HepG2 (cell line): ENCODE measurements at regions not wholly inside any gene's neighbourhood (a gene's known extent, or its start where the extent isn't known, plus 50 kb on each side); places are given as distances from the start of the nearest gene placed in this dataset.

Source experiments
- ATAC-seq: fragments of 200-7000 bp; cut with Tn5 transposase; 3 replicates; pipeline ENCODE4 v1.9.1; 2020; ENCODE audit warnings: mild to moderate bottlenecking, moderate library complexity
- BruUV-seq: library from RNA; stranded (reverse); fragments of 400-500 nt; replicated peaks from 2 replicates; lab custom pipeline; 2021; lab: Mats Ljungman, UMichigan
- CTCF ChIA-PET: fragments of 300-600 bp; formaldehyde crosslinking; extraction: SDS; loops from one replicate; lab custom pipeline; 2021; ENCODE audit warnings: low total read pairs, inconsistent platforms, low intra/inter-chr PET ratio; lab: Yijun Ruan, JAX
- POLR2A ChIA-PET: fragments of 350-600 bp; sonication (Branson Sonifier 250); formaldehyde crosslinking; loops from one replicate; lab custom pipeline; 2020; ENCODE audit warnings: antibody characterized with exemption, inconsistent platforms; lab: Yijun Ruan, JAX
- DNase-seq: peaks from one replicate; pipeline ENCODE4 v3.0.0-alpha.2; 2015; ENCODE audit warnings: low spot score
- FAIRE-seq: peaks from 3 replicates; lab custom pipeline; 2011; peaks lifted over from hg19 to GRCh38; lab: Jason Lieb, UNC
- H2AFZ ChIP-seq: one replicate; pipeline ENCODE4 v1.6.1; 2011; ENCODE audit warnings: low read length, inconsistent platforms
- H3K27ac ChIP-seq: fragments of 300-600 bp; 3 replicates; pipeline ENCODE4 v1.8.0; 2011; ENCODE audit warnings: mixed run types, mild to moderate bottlenecking, mixed read lengths, low read length, inconsistent platforms; ENCODE audit not compliant: insufficient read depth; ENCODE audit errors: extremely low read length
- H3K27me3 ChIP-seq, 2 experiments: fragments of 200-600 bp in 1 of 2; 2 replicates in 1 of 2; 3 replicates in 1 of 2; pipeline versions ENCODE4 v1.6.0 to v1.8.0; 2011; ENCODE audit warnings: low read length in 2 of 2, mild to moderate bottlenecking in 2 of 2, moderate library complexity in 2 of 2, inconsistent platforms in 1 of 2; ENCODE audit not compliant: insufficient read depth in 2 of 2, control insufficient read depth in 1 of 2
- H3K36me3 ChIP-seq, 2 experiments: fragments of 200-600 bp in 1 of 2; replicated peaks in 1 of 2; 2 replicates in 1 of 2; 3 replicates in 1 of 2; pipeline versions ENCODE4 v1.5.1 to v1.8.0; 2011; ENCODE audit warnings: low read length in 2 of 2, inconsistent platforms in 1 of 2; ENCODE audit not compliant: insufficient read depth in 2 of 2, control insufficient read depth in 1 of 2
- H3K4me1 ChIP-seq: 2 replicates; pipeline ENCODE4 v1.5.1; 2012; ENCODE audit warnings: low read length, inconsistent platforms; ENCODE audit not compliant: insufficient read depth
- H3K4me2 ChIP-seq: 2 replicates; pipeline ENCODE4 v1.6.0; 2011; ENCODE audit warnings: low read depth, low read length, inconsistent platforms
- H3K4me3 ChIP-seq, 3 experiments: fragments of 200-600 bp in 1 of 3; sonication (generic), shearing (Covaris generic) in 1 of 3; replicated peaks in 1 of 3; 2 replicates each; pipeline ENCODE4 v1.5.1; 2011 to 2016; ENCODE audit warnings: low read length in 3 of 3, inconsistent platforms in 2 of 3, low read depth in 2 of 3, mild to moderate bottlenecking in 2 of 3, control low read depth in 1 of 3, mixed read lengths in 1 of 3; ENCODE audit not compliant: insufficient read depth in 1 of 3
- H3K79me2 ChIP-seq: one replicate; pipeline ENCODE4 v1.6.1; 2011; ENCODE audit warnings: low read length, inconsistent platforms; ENCODE audit not compliant: insufficient read depth
- H3K9ac ChIP-seq: 2 replicates; pipeline ENCODE4 v1.6.0; 2011; ENCODE audit warnings: mild to moderate bottlenecking, low read depth, low read length, inconsistent platforms; ENCODE audit not compliant: insufficient read depth
- H3K9me3 ChIP-seq: 2 replicates; pipeline ENCODE4 v1.5.1; 2012; ENCODE audit warnings: mild to moderate bottlenecking, low read length
- H4K20me1 ChIP-seq: 2 replicates; pipeline ENCODE4 v1.6.0; 2011; ENCODE audit warnings: inconsistent platforms, mild to moderate bottlenecking, low read length, moderate library complexity; ENCODE audit not compliant: insufficient read depth
- HNRNPK ChIP-seq: fragments of 200-400 bp; formaldehyde crosslinking; IDR thresholded peaks from 2 replicates; pipeline ENCODE4 v1.6.1; 2018; ENCODE audit warnings: low read length, low read depth, moderate library complexity, mild to moderate bottlenecking; ENCODE audit not compliant: poor library complexity, severe bottlenecking
- MAFK ChIP-seq, 2 experiments: IDR thresholded peaks in 1 of 2; conservative IDR thresholded peaks in 1 of 2; 2 replicates each; pipeline ENCODE4 v1.6.1; 2011; ENCODE audit warnings: improper control_type of control experiment in 2 of 2, low read length in 2 of 2
- MEF2D ChIP-seq: sonication (generic); formaldehyde crosslinking; IDR thresholded peaks from 2 replicates; pipeline ENCODE4 v1.5.1; 2020; ENCODE audit warnings: mild to moderate bottlenecking, missing genetic modification reagents
- NAIF1 ChIP-seq: sonication (generic); formaldehyde crosslinking; IDR thresholded peaks from 2 replicates; pipeline ENCODE4 v1.5.0; 2020; ENCODE audit warnings: mild to moderate bottlenecking, missing genetic modification reagents, borderline replicate concordance
- PRDM15 ChIP-seq: sonication (generic); formaldehyde crosslinking; IDR thresholded peaks from 2 replicates; pipeline ENCODE4 v1.4.0; 2020; ENCODE audit warnings: missing genetic modification reagents
- YEATS2 ChIP-seq: sonication (generic); formaldehyde crosslinking; IDR thresholded peaks from 2 replicates; pipeline ENCODE4 v1.4.0; 2020; ENCODE audit warnings: missing genetic modification reagents, borderline replicate concordance
- ZNF337 ChIP-seq: sonication (generic); formaldehyde crosslinking; IDR thresholded peaks from 2 replicates; pipeline ENCODE4 v1.5.1; 2020; ENCODE audit warnings: missing genetic modification reagents, low read depth, mild to moderate bottlenecking, borderline replicate concordance
- ZNF580 ChIP-seq: IDR thresholded peaks from 2 replicates; pipeline ENCODE4 v1.6.1; 2016; ENCODE audit warnings: low read depth, borderline replicate concordance
- ZNF772 ChIP-seq: sonication (generic); formaldehyde crosslinking; IDR thresholded peaks from 2 replicates; pipeline ENCODE4 v1.5.0; 2020; ENCODE audit warnings: mild to moderate bottlenecking, missing genetic modification reagents
- ZSCAN31 ChIP-seq: sonication (generic); formaldehyde crosslinking; IDR thresholded peaks from 2 replicates; pipeline ENCODE4 v1.5.0; 2020; ENCODE audit warnings: low read depth, mild to moderate bottlenecking, missing genetic modification reagents
- in situ Hi-C: cut with HindIII; loops from 2 replicates; pipeline ENCODE4 v1.10.0; 2017; ENCODE audit warnings: low pct_unique_long_range_greater_than_20kb; ENCODE audit not compliant: extremely low pct_ligation_motif_present
- intact Hi-C: fragments of 100-400 bp; cut with micrococcal nuclease; formaldehyde crosslinking; loops from one replicate; pipeline ENCODE4 v1.10.0; 2022; ENCODE audit not compliant: unreplicated experiment

GRCh38 chrY:14277029-14277428, 221.0 kb downstream of the VCY1B start:
- DNase-seq = no peak
- H3K4me1 ChIP-seq = no peaks in the 10 kb centered on the region
- intact Hi-C loops = no loop called here
- ATAC-seq = no peak
- H3K27me3 ChIP-seq = no peaks in the 10 kb centered on the region
- no peak overlapping the region for H3K4me2 ChIP-seq
- no peak overlapping the region for H3K27ac ChIP-seq
- FAIRE-seq = no peak
- in situ Hi-C loops = no loop called here
- no peaks in the 10 kb centered on the region for H3K79me2 ChIP-seq
- TF ChIP-seq NAIF1 = no peak
- TF ChIP-seq PRDM15 (CRISPR knock-in tag) = no peak
- TF ChIP-seq ZNF580 = no peak
- no peak for TF ChIP-seq MAFK (conservative IDR thresholded peaks at IDR 0.05 in 1 of 2, IDR thresholded peaks at IDR 0.05 in 1 of 2; ENCODE audit: low read length in 2 of 2)
- TF ChIP-seq ZNF337 (CRISPR knock-in tag) = no peak
- TF ChIP-seq ZSCAN31 = no peak
- no peak for TF ChIP-seq YEATS2 (CRISPR knock-in tag)
- TF ChIP-seq ZNF772 (CRISPR knock-in tag) = no peak
- TF ChIP-seq MEF2D (CRISPR knock-in tag) = no peak
- TF ChIP-seq HNRNPK = no peak
- peaks cover 13% of the 10 kb centered on the region; the same call in 1 of the 2 replicates for H3K9me3 ChIP-seq
- no peaks in the 10 kb centered on the region for H3K36me3 ChIP-seq
- H2AFZ ChIP-seq = no peak overlapping the region
- no peak overlapping the region for H3K4me3 ChIP-seq
- H4K20me1 ChIP-seq = no peaks in the 10 kb centered on the region
- H3K9ac ChIP-seq = no peak overlapping the region
- ChIA-PET POLR2A (no interaction called here), CTCF (no interaction called here)
- BruUV-seq = no TSS peak
